ENCODE measurements at regions not wholly inside any gene's neighbourhood (a gene's known extent, or its start where the extent isn't known, plus 50 kb on each side); places are given as distances from the start of the nearest gene placed in this dataset.

- no peak for ATAC-seq
- TF ChIP-seq, protein P1, sequence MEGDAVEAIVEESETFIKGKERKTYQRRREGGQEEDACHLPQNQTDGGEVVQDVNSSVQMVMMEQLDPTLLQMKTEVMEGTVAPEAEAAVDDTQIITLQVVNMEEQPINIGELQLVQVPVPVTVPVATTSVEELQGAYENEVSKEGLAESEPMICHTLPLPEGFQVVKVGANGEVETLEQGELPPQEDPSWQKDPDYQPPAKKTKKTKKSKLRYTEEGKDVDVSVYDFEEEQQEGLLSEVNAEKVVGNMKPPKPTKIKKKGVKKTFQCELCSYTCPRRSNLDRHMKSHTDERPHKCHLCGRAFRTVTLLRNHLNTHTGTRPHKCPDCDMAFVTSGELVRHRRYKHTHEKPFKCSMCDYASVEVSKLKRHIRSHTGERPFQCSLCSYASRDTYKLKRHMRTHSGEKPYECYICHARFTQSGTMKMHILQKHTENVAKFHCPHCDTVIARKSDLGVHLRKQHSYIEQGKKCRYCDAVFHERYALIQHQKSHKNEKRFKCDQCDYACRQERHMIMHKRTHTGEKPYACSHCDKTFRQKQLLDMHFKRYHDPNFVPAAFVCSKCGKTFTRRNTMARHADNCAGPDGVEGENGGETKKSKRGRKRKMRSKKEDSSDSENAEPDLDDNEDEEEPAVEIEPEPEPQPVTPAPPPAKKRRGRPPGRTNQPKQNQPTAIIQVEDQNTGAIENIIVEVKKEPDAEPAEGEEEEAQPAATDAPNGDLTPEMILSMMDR (IDR thresholded peaks at IDR 0.05), result no peak
- H3K4me3 ChIP-seq, result no peak overlapping the region
- no peaks in the 10 kb centered on the region for H3K4me1 ChIP-seq
- DNase-seq, result no peak
- intact Hi-C loops (cut with DNase I), result no loop called here
- H3K9me3 ChIP-seq, result no peaks in the 10 kb centered on the region
- H3K27ac ChIP-seq, result no peak overlapping the region
- no peaks in the 10 kb centered on the region for H3K27me3 ChIP-seq
- no peaks in the 10 kb centered on the region for H3K36me3 ChIP-seq
These were observed 237.4 kb upstream of the PRDM9 start for GRCh38 chr5:23269981-23270380.

GRCh38 chr5:23268136-23268535, 239.3 kb upstream of the PRDM9 start:
- Histone ChIP-seq H3K4me3 (no peak overlapping the region), H3K27ac (no peak overlapping the region), H3K36me3 (no peaks in the 10 kb centered on the region), H3K27me3 (no peaks in the 10 kb centered on the region), H3K9me3 (no peaks in the 10 kb centered on the region), H3K4me1 (no peaks in the 10 kb centered on the region)
- DNase-seq, result no peak
- intact Hi-C loops (cut with DNase I), result no loop called here
- no peak for ATAC-seq
- TF ChIP-seq, protein P1 (IDR thresholded peaks at IDR 0.05), result no peak

GRCh38 chr5:23260621-23261020, 246.8 kb upstream of the PRDM9 start:
- Histone ChIP-seq H3K4me1 (no peaks in the 10 kb centered on the region), H3K4me3 (no peak overlapping the region), H3K27ac (no peak overlapping the region), H3K27me3 (no peaks in the 10 kb centered on the region), H3K9me3 (no peaks in the 10 kb centered on the region), H3K36me3 (no peaks in the 10 kb centered on the region)
- intact Hi-C loops (cut with DNase I), result no loop called here
- no peak for DNase-seq
- no peak for ATAC-seq
- TF ChIP-seq, protein P1 (IDR thresholded peaks at IDR 0.05), result no peak

GRCh38 chr5:23257656-23258055, 249.8 kb upstream of the PRDM9 start:
- ATAC-seq, result no peak
- no peak for DNase-seq
- intact Hi-C loops (cut with DNase I), result no loop called here
- Histone ChIP-seq H3K36me3 (no peaks in the 10 kb centered on the region), H3K4me3 (no peak overlapping the region), H3K9me3 (no peaks in the 10 kb centered on the region), H3K4me1 (no peaks in the 10 kb centered on the region), H3K27me3 (no peaks in the 10 kb centered on the region), H3K27ac (no peak overlapping the region)
- TF ChIP-seq, protein P1 (IDR thresholded peaks at IDR 0.05), result no peak

DNA sequence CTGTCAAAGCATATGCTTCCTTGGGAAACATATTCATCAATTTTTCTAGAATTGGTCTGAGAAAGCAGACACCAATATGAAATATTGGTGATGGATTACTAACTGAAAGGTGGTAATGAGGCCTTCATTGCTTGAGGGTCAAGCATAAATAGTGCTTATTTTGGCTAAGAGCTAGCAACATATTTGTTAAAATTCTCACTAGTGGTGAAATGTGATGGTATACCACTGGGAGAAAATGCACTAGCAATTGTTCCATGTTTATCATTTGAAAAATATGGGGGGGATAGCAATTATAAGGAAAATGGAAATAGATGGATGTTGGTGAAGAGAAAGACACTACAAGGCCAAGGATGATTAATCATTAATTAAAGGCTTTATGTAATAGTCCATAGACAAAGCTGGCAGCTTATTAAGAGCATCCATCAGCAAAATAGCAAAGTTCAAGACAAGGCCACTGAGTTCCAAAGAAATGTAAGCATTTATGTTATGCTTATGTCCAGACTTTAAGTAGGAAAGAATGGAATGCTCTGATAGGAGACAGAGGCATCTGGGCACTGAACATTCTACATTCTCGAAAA, 253.7 kb upstream of the PRDM9 start:
- Histone ChIP-seq H3K4me1 (no peaks in the 10 kb centered on the region), H3K9me3 (no peaks in the 10 kb centered on the region), H3K4me3 (no peak overlapping the region), H3K27me3 (no peaks in the 10 kb centered on the region), H3K27ac (no peak overlapping the region), H3K36me3 (no peaks in the 10 kb centered on the region)
- intact Hi-C loops (cut with DNase I), result no loop called here
- ATAC-seq (no peak), DNase-seq (no peak)
- TF ChIP-seq, protein P1 (IDR thresholded peaks at IDR 0.05), result no peak

DNA sequence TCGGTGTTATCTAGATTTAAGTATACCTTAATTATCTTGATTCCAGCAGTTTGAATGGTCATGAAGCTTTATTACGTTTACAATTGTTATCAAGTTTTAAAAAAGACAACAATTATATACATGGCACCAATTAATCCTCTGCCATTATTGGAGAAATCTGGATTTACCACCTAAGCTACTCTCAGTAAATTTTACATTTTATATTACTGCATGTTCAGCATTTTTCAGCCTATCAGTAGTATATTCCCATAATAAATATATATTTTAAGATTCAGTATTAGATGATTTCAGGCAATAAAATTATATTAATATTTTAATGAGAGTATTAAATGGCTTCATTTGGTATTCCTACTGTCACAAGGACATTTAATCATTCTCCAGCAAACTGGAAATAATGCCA, 264.5 kb upstream of the PRDM9 start:
- no peaks in the 10 kb centered on the region for H3K4me1 ChIP-seq
- no peaks in the 10 kb centered on the region for H3K9me3 ChIP-seq
- DNase-seq (no peak), ATAC-seq (no peak)
- intact Hi-C loops (cut with DNase I), result no loop called here
- no peaks in the 10 kb centered on the region for H3K36me3 ChIP-seq
- TF ChIP-seq, protein P1 (IDR thresholded peaks at IDR 0.05), result no peak
- H3K4me3 ChIP-seq, result no peak overlapping the region
- H3K27me3 ChIP-seq, result no peaks in the 10 kb centered on the region
- H3K27ac ChIP-seq, result no peak overlapping the region
